Heart right ventricle (tissue), 16 donors: ENCODE measurements at regions not wholly inside any gene's neighbourhood (a gene's known extent, or its start where the extent isn't known, plus 50 kb on each side); places are given as distances from the start of the nearest gene placed in this dataset.

Experiments used
- ATAC-seq, 8 donors: fragments of 200-7000 bp; cut with Tn5 transposase; one replicate each; pipeline ENCODE4 v1.9.1; 2020; ENCODE audit warnings: mild to moderate bottlenecking in 8 of 8, moderate library complexity in 8 of 8, moderate number of reproducible peaks in 1 of 8
- DNase-seq, 2 donors: peaks; one replicate each; pipeline ENCODE4 v3.0.0-alpha.2; 2020
- H3K27ac ChIP-seq, 10 donors: fragments of 200-600 bp; sonication (generic) in 2 of 10; one replicate each; pipeline versions ENCODE4 v1.5.0 to v1.8.0; 2020 to 2022; ENCODE audit warnings: mild to moderate bottlenecking in 3 of 10
- H3K27me3 ChIP-seq, 7 donors: fragments of 200-600 bp; one replicate each; pipeline ENCODE4 v1.8.0; 2021 to 2022; ENCODE audit warnings: mild to moderate bottlenecking in 2 of 7
- H3K36me3 ChIP-seq, 9 donors: fragments of 200-600 bp; sonication (generic) in 1 of 9; one replicate each; pipeline versions ENCODE4 v1.5.0 to v1.8.0; 2020 to 2022; ENCODE audit warnings: mild to moderate bottlenecking in 2 of 9
- H3K4me1 ChIP-seq, 9 donors: fragments of 200-600 bp; sonication (generic) in 1 of 9; one replicate each; pipeline versions ENCODE4 v1.5.0 to v1.8.0; 2020 to 2022; ENCODE audit warnings: mild to moderate bottlenecking in 4 of 9
- H3K4me3 ChIP-seq, 10 donors: fragments of 200-600 bp; sonication (generic) in 2 of 10; one replicate each; pipeline versions ENCODE4 v1.5.0 to v1.8.0; 2020 to 2022; ENCODE audit warnings: mild to moderate bottlenecking in 7 of 10, moderate library complexity in 2 of 10
- H3K9me3 ChIP-seq, 11 donors: fragments of 200-600 bp in 10 of 11; sonication (generic) in 2 of 11; one replicate each; pipeline versions ENCODE4 v1.5.0 to v1.8.0; 2013 to 2022; ENCODE audit warnings: mild to moderate bottlenecking in 2 of 11, control low read depth in 1 of 11, moderate library complexity in 1 of 11
- WGBS, 2 donors: extraction: QIAGEN DNeasy Blood & Tissue Kit; methylation state at CpG; one replicate each; pipeline ENCODE4 v1.1.7; 2013; ENCODE audit warnings: inconsistent platforms in 1 of 2; 5-methylcytosine and 5-hydroxymethylcytosine counted together
- intact Hi-C, 10 donors: fragments of 100-400 bp; cut with DNase I; formaldehyde crosslinking; loops; one replicate each; pipeline versions ENCODE4 v1.11.1 to v1.14.2; 2022
- TF ChIP-seq, protein P1 (sequence below), 9 donors: fragments of 200-600 bp; sonication (generic) in 2 of 9; IDR thresholded peaks; one replicate each; pipeline versions ENCODE4 v1.5.0 to v1.8.0; 2021 to 2022; ENCODE audit warnings: antibody characterized with exemption in 9 of 9, mild to moderate bottlenecking in 5 of 9, moderate library complexity in 1 of 9
- donor health status: Arrhythmogenic right ventricular cardiomyopathy.
- donor health status: ischemic (EF 13 %, LVEDD 7.1; RV severe dilation, severe dysfunction).
- donor health status: healthy with polysubstance abuse.
- donor health status: DM: no; HTN: yes; CAD: no.
- donor health status: DM: no; HTN: no; CAD: no.
- donor health status: ischemic (EF 25% LVEDD 6.9; RV normal size, moderate dysfunction).
- donor health status: ischemic (EF 25% LVEDD 5.7; RV mildly dilated, moderate dysfunction).
- donor health status: healthy.
- donor health status: DM: yes; HTN: yes; CAD: no.
- donor health status: Ischemic cardiomyopathy.
- donor health status: ischemic (EF 35%, LVEDD 5.7; RV mildly dilated, moderate dysfunction).
- donor health status: nonischemic (EF 11% LVEDD 7.7; RV severe dilation, severe dysfunction).
- donor health status: DM: yes; HTN: yes; CAD: no.
- donor health status: PGD.
- donor health status: ischemic (EF 29% LVEDD 5.4; RV normal size, mild dysfunction).
- donor health status: nonischemic (EF 23%, LVEDD 6.1; RV moderate dilation, normal function).

DNA sequence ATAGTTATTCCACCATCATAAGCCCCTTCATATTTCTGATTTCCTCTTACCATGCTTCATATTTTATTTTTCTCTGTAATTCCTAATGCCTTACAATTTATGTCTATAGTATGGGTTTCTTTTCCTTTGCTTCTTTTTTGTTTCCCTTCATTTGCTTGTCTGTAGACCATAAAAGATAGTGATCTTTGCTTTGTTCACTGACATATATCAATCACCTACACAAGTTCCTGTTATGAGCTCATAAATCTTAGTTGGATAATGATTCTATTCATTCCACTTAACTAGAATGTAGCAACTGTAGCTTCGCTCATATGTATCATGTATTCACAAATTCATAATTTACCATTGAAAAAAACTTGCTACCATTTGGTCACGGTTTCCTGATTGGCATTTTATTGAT lies 388.8 kb upstream of the ATXN7L3B start:
- Histone ChIP-seq H3K9me3 (no peaks in the 10 kb centered on the region), H3K27me3 (no peaks in the 10 kb centered on the region), H3K36me3 (no peaks in the 10 kb centered on the region), H3K4me3 (no peak overlapping the region), H3K27ac (no peak overlapping the region), H3K4me1 (no peaks in the 10 kb centered on the region)
- TF ChIP-seq, protein P1, sequence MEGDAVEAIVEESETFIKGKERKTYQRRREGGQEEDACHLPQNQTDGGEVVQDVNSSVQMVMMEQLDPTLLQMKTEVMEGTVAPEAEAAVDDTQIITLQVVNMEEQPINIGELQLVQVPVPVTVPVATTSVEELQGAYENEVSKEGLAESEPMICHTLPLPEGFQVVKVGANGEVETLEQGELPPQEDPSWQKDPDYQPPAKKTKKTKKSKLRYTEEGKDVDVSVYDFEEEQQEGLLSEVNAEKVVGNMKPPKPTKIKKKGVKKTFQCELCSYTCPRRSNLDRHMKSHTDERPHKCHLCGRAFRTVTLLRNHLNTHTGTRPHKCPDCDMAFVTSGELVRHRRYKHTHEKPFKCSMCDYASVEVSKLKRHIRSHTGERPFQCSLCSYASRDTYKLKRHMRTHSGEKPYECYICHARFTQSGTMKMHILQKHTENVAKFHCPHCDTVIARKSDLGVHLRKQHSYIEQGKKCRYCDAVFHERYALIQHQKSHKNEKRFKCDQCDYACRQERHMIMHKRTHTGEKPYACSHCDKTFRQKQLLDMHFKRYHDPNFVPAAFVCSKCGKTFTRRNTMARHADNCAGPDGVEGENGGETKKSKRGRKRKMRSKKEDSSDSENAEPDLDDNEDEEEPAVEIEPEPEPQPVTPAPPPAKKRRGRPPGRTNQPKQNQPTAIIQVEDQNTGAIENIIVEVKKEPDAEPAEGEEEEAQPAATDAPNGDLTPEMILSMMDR (IDR thresholded peaks at IDR 0.05) = no peak
- DNase-seq (no peak), ATAC-seq (no peak)
- intact Hi-C loops = loop anchor here in 1 of 10 donors (10.0 kb wide), 1 partner anchor 276 kb away; no protein-coding TSS in a partner anchor
- 69 to 76% methylated on average over 2 of the region's 2 CpGs for WGBS, 2 donors

DNA sequence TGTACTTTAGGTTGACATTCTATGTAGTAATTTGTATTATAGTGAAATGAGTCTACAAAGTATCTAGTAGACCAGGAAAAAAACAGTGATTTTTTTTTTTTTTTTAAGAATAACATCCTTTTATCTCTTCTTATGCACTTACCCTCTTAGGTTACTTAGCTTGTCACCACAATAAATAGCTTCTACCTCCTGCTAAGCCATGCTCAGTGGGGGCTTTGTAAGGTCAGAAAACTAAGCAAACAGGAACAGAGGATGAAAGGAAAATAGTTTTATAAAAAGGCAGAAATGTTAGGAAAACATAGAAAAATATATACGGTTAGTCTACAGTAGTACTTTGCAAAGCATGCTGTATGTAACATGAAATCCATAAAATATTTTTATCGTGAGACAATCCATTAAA lies 385.3 kb upstream of the ATXN7L3B start:
- Histone ChIP-seq H3K4me1 (no peaks in the 10 kb centered on the region), H3K36me3 (no peaks in the 10 kb centered on the region), H3K27ac (no peak overlapping the region), H3K9me3 (no peaks in the 10 kb centered on the region), H3K27me3 (no peaks in the 10 kb centered on the region), H3K4me3 (no peak overlapping the region)
- WGBS, 2 donors = 47 to 73% methylated on average over 2 of the region's 2 CpGs
- ATAC-seq (no peak), DNase-seq (no peak)
- TF ChIP-seq, protein P1 (IDR thresholded peaks at IDR 0.05) = no peak
- intact Hi-C loops = no loop called here

DNA sequence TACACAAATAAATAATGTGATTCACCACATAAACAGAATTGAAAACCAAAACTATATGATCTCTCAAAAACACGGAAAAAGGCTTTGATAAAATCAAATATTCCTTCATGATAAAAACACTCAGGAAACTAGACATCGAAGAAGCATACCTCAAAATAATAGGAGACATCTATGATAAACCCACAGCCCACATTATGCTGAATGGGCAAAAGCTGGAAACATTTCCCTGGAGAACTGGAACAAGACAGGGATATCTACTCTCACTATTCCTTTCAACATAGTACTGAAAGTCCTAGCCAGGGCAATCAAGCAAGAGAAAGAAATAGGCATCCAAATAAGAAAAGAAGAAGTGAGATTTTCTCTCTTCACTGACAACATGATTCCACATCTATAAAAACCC lies 371.5 kb upstream of the ATXN7L3B start:
- Histone ChIP-seq H3K9me3 (peaks cover 0 to 10% (median 0%) of the 10 kb centered on the region in 11 donors), H3K4me1 (no peaks in the 10 kb centered on the region), H3K36me3 (no peaks in the 10 kb centered on the region), H3K27me3 (no peaks in the 10 kb centered on the region), H3K4me3 (no peak overlapping the region), H3K27ac (no peak overlapping the region)
- ATAC-seq (no peak), DNase-seq (no peak)
- WGBS, 2 donors = 82% methylated on average over 2 of the region's 2 CpGs
- intact Hi-C loops = no loop called here
- TF ChIP-seq, protein P1 (IDR thresholded peaks at IDR 0.05) = no peak

DNA sequence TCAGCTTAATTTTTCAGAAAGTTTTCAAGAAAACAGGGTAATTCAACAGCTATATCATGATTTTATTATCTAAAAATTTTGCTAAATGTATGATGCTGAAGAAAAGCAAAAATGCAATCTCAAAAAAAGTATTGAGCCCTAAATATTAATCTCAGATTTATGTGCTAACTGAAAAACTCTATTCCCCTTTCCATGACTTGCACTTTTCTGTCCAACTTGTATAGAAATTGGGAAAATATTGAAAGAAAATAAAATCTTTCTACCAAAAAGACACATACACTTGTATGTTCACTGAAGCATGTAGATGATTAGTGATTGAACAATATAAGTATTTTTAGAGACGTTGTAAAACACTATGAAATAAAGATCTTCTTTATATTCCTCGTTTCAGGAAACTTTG lies 368.0 kb upstream of the ATXN7L3B start:
- 56 to 68% methylated on average over 2 of the region's 2 CpGs for WGBS, 2 donors
- H3K4me1 ChIP-seq = no peaks in the 10 kb centered on the region

More for the DNA sequence above, 368.0 kb upstream of the ATXN7L3B start:
- peaks cover 0 to 14% (median 0%) of the 10 kb centered on the region in 11 donors for H3K9me3 ChIP-seq
- intact Hi-C loops = no loop called here
- DNase-seq = no peak
- no peaks in the 10 kb centered on the region for H3K27me3 ChIP-seq
- TF ChIP-seq, protein P1 (IDR thresholded peaks at IDR 0.05) = no peak
- H3K4me3 ChIP-seq = no peak overlapping the region
- no peaks in the 10 kb centered on the region for H3K36me3 ChIP-seq
- no peak for ATAC-seq
- no peak overlapping the region for H3K27ac ChIP-seq
